HPDE6-E6E7 (cell line): ENCODE measurements at regions not wholly inside any gene's neighbourhood (a gene's known extent, or its start where the extent isn't known, plus 50 kb on each side); places are given as distances from the start of the nearest gene placed in this dataset.

Source experiments
- DNase-seq: peaks from one replicate; pipeline ENCODE4 v3.0.0; 2011; ENCODE audit warnings: missing footprints; ENCODE audit errors: extremely low spot score

DNA sequence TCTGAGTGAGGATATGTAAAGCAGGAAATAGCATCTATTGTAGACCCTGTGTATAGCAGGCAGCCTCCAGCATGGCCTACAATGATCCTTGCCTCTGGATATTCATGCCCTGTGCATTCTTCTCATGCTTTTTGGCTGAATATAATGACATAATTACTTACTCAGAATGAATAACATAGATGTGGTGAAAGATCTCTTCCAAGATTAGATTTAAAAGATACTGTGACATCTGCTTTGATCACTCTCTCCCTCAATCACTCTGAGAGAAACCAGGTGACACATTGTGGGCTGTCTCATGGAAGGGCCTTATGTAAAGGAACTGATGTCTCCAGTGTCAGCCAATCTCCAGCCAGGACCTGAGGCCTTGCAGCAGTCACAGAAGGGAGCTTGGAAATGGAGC, 376.7 kb downstream of the DNAH5 start:
- DNase-seq: peak; percentile 40

DNA sequence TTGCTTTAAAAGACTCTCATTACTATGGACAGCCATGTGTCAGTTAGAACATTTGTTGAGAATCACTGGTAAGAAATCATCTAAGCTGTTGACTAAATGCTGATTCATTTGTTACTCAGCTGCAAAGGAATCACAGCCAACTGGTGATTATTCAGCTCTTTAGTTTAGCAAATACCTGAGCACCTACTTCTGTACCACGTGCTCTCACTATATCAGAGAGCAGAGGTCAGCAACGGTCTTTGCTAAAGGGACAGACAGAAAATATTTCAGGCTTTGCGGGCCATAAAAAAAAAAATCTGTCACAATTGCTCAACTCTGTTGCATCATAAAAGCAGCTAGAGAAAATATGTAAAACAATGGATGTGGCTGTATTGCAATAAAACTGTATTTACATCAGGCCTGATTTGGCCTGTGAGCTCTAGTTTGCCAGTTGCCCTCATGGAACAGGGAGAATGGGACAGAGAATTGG, 377.6 kb downstream of the DNAH5 start:
- DNase-seq: peak; percentile 68

DNA sequence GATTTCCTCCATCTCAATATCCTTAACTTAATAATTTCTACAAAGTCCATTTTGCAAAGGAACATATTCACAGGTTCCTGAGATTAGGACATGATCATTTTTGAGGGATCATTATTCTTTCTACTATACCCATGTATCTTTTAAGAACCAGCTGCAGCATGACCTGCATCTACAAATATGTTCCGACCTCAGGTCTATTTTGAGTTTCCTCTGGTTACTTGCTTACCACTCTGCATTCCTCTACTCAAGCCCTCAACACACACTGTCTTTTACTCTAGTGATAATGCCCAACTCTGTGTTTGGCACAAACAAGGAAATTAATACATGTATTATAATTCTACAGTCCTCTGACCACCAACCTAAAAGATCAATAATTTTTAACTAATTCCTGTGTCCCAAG, 386.1 kb downstream of the DNAH5 start:
- DNase-seq: no peak

DNA sequence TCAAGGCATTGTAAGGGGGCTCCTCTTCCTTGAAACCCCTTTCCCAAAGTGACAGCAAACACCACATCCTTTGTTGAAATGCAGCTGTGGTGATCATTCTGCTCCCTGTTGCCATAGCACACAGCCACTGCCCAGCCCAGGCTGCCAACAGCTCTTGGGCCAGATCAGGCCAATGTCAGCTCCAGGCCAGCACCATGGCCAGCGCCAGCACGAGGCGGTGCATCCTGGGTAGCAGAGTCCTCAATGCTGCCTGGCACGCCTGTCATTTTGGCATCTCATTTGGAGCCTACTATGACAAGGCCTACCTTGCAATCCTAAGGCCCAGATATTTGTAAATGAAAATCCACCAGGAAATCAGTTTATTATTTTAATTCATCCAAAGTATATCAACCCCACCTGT, 390.6 kb downstream of the DNAH5 start:
- peak; percentile 25 for DNase-seq

DNA sequence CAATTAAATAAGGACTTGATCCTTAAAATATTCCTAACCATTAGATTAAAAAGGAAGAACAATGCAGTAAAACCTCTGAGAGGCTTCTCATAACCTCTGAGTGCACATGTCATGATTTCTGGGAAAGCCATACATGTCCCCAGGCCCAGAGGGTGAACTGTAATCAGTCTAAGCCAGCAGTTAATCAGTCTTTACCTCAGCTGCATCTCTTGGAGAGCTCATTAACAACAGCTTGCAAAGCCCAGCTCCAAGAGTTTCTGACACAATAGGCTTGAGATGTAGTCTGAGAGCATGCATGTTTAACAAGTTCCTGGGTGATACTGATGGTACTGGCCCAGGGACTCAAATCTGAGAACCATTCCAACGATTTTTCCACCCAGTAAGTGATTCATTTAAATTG, 392.1 kb downstream of the DNAH5 start:
- DNase-seq: no peak

DNA sequence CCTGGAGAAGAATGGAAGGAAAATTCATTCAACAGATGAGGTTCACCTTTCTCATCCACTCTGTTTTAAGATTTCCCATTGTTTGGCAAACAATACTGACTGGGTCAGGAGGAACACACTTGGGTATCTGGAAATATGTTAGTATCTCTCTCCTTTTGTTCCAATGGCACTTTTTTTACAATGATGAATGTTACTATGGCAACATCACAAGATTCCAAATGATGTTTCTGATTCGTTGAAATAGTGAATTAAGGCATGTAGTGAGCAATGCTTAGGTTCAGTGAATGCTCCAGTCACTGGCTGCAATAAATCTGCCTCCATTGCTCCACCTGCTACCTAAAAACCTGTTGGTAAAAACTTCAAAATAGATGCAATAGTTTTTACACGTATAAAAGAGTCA, 392.8 kb downstream of the DNAH5 start:
- no peak for DNase-seq

DNA sequence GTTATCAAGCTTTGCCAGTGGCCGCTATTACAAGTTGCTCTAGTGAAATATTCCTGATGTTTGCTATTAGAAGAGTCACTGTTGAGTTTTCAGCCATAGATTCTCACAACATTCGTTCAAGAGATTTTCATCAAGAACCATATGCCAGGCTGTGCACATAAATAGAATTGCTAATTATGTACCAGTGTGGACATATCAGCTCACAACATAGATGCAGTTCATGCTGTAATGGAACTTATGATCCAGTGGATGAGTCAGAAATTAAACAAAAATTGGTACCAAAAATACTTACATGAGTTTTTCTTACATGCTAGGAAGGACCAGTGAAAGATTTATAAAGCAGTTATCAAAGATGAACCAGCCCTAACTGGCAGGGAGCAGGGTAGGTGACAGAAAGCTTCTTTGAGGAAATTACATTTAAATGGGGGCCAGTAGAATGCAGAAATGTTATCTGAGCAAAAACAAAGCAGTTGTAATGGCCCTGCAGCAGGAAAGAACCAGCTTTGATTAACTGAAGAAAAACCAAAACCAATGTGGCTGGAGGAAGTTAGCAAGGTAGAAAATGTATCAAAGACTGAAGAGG, 404.2 kb downstream of the DNAH5 start:
- no peak for DNase-seq

DNA sequence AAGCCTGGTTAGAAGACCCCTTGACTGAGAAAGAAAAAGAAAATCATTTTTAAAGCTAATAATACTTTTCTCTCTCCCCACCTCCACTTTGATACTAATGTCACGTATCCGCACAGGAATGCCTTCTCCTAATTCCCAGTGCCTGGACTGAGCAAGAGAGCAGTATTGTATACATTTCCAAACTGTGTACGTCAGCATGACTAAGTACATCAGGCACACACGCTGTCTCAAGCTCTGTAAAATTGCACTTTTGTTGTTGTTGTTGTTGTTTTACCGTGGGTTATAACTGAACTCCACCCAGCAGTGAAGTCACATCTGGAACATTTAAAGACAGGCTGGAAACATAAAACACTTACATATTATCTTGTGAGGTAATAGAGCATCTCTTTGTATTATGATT, 407.6 kb downstream of the DNAH5 start:
- no peak for DNase-seq

DNA sequence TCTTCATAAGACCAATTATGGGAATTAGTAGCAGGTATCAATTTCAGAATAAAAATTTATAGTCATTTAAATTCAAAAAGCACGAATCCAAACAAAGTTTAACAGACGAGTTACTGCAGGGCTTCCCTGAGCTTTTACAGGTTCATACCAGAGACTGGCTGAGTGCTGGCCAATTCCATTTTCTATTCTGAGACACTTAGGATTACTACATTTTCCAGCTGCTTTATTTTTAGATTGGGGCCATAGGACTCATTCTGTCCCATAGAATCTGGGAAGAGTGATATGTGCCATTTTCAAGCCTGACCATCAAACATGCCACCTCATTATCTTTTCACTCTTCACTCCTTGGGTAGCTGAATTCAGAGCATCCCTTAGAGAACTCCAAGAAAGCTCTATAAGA, 410.7 kb downstream of the DNAH5 start:
- DNase-seq: no peak

DNA sequence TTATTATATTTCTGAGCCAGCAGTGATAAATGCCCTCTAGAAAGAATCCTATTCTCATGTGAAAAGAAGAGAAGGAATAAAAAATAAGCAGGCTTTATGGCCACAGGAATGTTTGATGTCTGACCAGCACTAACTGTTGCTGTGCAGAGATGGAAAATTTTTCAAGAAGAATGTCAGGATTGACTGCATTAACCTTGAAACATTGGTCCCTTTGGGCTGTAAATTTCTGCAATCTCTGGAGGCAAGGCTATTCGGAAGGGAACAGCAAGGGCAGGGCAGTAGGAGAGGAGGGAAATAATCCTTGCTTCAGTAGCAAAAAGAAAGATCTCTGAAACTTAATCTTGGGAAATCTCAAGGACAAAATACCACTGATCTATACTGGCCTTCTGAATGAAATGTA, 415.2 kb downstream of the DNAH5 start:
- DNase-seq: no peak

DNA sequence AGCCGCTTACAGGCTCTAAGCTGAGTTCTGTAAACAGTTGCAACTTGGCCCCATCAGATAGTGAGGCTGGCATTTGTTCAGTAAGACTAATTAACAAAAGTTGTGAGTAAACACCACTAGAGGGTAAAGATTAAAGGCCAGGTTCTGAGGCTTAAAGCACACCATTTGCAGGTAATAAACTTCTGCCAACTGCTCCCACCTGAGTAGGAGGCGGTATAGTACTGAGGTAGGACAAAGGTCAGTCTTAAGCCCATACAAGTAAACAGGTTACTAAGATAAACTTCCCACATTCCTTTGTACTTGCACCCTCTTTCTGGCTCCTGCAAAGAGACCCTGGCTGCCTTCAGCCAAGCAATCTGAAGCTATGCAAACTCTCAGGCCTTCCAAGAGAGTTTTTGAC, 419.6 kb downstream of the DNAH5 start:
- DNase-seq: no peak

DNA sequence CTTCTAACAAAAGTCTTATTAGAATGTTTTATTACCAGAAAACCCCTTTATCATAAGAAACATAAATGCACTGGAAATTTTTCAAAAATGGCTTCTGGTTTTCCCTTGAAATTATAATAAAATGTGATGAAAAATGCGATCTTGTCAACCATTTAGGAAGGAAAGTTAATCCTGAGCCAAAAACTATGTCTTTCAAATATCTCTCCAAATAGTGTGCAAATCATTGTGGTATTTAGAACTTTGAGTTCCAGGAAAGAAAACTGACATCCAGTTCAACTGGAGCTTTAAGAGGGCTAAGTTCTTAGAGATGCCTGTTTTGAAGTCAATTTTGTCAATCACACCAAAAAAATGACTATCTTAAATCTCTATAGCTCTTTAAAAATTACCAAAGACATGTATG, 425.4 kb downstream of the DNAH5 start:
- no peak for DNase-seq

DNA sequence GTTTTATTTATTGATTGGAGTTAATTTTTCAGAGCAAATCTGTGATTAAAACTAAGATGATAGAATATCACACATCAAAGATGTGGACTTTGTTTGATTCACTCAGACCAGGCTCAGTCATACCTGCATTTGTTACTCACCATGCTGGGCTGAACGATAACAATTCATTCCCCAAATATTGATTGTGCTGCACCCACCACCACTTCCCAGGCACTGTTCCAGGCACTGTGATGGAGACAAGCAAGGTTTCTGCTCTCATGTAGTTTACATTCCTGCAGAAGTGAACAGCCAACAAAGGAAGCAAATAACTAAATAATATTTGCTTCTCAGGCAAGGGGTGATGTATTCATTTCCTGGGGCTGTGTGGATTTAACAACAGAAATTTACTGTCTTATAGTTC, 428.3 kb downstream of the DNAH5 start:
- DNase-seq: no peak

DNA sequence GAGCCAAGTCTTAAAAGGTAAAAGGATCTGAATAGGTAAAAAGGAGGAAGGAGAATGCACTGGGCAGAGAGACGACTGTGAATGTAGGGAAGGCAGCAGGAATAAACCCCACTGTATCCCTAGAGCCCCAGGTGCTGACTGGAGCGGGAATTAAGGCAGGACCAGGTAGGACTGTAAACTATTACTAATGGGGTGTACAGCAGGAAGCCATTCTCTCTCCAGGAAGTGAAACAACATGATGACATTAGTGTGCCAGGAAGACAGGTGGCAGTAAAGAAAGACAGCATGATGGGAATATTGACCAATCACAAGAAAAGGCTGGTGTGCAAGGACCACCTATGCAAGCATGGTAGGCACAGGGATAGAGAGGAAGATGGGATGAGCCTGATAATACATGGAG, 433.0 kb downstream of the DNAH5 start:
- no peak for DNase-seq

DNA sequence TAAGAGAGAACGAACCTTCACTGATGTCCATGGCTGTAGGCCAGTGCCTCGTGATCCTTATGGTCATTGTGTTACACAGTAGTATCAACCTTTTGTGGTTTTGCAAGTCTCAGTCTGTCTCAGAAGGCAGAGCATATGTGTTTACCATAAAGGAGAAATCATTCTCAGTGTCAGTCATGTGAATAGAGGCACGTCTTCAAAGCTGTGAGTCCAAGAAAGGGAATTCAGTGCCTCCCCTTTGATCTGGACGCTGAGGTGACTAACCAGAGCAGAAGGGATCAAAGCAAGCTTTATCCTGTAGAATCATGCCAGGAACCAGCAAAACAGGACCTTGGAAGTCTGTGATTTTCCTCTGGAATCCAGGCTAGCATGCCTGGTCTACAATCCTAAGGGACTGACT, 433.9 kb downstream of the DNAH5 start:
- DNase-seq: peak; percentile 71

DNA sequence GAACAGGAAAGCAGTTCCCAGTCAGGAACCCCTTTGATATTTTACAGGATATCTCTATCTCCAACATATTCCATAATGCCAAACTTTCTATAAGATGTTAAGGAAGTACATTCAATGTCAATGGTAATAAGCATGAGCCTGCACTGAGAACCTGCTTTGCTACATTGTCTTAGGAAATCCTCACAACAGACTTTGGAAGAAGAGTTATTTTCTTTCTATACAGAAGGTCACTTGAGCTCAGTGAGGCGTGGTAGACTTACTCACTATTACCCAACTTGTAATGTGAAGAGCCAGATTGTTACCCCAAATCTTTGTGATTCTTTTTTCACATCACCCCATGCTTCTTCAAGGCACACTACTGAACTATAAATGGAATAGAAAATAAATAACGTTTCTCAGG, 435.9 kb downstream of the DNAH5 start:
- DNase-seq: no peak

DNA sequence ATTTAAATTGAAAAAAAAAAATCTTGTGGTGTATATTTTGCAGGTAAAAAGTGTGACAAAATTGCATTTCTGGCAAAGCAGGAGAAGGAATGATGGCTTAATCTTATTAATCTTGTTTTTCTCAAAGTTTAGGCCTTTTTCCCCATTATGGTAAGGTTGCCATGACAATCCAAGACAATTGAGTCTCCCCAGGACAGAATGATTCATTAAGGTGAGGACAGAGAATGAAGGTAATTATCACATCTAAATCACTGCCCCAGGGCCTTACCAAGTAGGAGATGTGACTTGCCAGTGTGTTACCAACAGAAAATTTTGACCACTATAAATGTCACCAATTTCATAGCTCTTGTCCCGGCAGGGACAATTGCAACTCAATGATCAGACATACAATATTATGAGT, 439.2 kb downstream of the DNAH5 start:
- DNase-seq: no peak

DNA sequence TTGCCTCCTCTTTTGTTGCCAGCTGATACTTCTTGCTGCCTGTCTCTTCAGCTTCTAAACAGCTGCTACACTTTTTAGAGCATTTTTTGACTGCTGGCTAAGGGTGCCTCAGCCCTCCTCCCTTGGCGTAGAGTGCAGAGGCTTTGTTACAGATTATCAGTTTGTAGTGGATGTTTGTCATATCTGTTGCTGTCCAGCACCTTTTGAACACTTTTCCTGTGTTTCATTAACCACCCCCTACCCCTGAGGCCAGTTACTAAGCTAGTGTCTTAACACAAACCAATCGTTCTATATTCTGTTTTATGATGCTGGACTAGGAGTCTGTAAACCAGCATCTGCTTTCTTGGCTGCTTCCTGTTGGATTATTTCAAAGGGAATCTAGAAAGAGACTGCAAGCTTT, 441.5 kb downstream of the DNAH5 start:
- no peak for DNase-seq

DNA sequence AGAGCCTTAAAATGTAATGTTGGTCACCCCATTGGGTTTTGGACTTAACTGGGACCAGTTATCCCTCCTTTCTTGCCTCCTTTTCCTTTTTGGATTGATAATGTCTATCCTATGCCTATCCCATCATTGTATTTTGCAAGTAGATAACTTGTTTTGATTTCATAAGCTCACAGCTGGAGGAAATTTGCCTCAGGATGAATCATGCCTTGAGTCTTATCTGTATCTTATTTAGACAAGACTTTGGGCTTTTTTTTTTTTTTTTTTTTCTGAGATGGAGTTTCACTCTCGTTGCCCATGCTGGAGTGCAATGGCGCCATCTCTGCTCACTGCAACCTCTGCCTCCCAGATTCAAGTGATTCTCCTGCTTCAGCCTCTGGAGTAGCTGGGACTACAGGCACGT, 443.3 kb downstream of the DNAH5 start:
- DNase-seq: no peak

DNA sequence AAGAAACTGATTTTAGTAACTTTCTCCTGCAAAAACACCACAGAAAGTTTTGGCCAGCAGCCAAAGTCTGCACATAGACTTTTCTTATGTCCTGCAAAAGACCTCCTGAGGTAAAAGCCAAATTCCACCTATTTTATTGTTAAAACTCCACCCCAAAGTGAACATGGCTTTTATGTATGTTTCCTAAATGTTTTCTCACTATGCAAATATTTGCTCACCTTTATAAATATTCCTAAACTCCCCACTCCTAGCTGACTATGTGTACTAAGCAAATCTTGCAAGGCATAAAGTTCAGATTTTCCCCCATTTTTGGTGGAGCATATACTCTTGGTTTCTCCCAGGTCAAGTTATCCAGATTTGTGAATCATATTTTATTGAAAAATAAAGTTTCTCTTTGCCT, 446.2 kb downstream of the DNAH5 start:
- no peak for DNase-seq

DNA sequence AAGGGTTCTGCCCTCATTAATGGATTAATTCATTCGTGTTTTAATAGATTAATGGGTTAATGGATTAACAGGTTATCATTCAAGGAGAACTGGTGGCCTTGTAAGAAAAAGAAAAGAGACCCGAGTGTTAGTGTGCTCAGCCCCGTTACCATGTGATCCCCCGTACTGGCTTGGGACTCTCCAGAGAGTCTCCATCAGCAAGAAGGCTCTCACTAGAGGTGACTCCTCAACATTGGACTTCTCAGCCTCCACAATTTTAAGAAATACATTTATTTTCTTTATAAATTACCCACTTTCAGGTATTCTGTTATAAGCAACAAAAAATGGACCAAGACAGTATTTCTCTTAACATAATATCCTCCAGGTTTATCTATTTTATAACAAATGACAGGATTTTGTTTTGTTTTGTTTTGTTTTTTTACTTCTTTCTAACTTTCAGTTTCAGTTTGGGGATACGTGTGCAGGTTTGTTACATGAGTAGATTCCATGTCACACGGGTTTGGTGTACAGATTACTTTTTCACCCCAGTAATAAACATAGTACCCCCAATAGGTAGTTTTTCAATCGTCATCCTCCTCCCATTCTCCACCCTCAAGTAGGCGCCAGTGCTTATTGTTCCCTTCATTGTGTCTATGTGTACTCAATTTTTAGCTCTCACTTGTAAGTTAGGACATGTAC, 456.1 kb downstream of the DNAH5 start:
- no peak for DNase-seq

DNA sequence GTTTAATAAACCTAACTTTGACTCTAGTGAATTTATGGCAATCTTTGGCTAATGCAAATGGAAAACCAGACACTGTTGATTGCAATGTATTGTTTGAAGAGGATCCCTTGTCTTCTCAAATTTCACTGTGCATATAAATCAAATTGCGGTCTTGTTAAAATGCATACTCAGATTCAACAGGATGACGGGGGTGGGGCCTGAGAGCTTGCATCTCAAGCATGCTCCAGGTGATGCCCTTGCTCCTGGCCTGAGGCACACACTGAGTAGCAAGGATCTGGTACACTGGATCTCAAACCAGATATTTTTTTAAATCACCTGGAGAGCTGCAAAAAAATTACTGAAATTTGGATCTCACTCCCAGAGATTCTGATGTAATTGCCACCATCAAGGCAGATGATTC, 463.7 kb downstream of the DNAH5 start:
- DNase-seq: no peak

DNA sequence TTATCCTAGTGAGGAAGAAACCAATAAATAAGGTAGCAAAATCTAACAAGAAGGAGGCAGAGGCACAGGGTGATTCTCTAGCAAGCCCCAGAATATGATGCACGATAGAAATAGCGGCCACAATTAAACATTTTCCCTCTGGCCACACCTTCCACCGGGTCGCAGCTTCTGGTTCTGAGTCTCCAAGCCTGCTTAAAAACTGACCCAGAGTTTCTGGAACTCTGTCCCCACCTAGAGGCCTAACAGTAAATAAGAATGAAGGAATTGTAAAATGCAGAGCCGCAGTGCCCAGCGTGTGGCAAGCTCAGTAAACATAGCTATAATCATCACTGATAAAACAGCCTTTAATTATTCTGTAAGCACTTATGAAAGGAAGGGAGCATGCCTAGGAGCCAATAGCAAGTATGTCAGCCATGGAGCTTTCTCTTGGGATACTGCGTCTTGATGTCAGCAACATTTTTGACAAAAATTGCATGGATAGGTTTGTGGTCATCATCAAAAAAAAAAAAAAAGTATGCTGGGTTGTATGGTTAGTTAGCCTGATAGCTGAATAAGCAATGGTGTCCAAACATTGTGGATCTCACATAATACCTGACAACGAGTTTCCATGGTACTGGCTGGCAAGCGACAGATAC, 465.5 kb downstream of the DNAH5 start:
- peak; percentile 45 for DNase-seq
